Epithelial cell of proximal tubule (primary cell): ENCODE measurements at regions not wholly inside any gene's neighbourhood (a gene's known extent, or its start where the extent isn't known, plus 50 kb on each side); places are given as distances from the start of the nearest gene placed in this dataset.

Source experiments
- DNase-seq: peaks from one replicate; pipeline ENCODE4 v3.0.0-alpha.2; 2011; ENCODE audit warnings: low read depth
- H3K4me3 ChIP-seq: 2 replicates; pipeline ENCODE4 v1.5.1; 2011; ENCODE audit warnings: low read depth, mild to moderate bottlenecking, low read length
- TF ChIP-seq, protein P1 (sequence below): conservative IDR thresholded peaks from 2 replicates; pipeline ENCODE4 v1.5.1; 2012; ENCODE audit warnings: low read depth, mild to moderate bottlenecking, low read length

DNA sequence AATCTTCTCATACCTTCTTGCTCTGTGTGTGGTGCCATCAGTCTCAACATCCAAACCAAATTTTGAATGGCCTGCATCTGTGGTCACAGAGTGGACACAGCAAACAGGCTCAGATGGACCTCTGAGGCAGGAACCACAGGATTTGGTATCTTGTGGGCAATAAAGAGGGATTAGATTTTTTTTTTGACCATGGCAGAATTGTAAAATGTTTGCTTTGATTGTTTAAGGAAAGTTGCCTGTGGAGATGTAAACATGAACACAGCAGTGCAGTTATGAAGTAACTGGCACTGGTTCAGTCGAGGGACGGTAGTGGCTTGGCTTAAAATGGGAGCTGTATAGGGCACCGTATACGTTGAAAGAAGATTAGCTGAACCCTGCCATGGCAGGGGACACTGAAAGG, 464.7 kb downstream of the SH2D4B start:
- no peak overlapping the region for H3K4me3 ChIP-seq
- TF ChIP-seq, protein P1, sequence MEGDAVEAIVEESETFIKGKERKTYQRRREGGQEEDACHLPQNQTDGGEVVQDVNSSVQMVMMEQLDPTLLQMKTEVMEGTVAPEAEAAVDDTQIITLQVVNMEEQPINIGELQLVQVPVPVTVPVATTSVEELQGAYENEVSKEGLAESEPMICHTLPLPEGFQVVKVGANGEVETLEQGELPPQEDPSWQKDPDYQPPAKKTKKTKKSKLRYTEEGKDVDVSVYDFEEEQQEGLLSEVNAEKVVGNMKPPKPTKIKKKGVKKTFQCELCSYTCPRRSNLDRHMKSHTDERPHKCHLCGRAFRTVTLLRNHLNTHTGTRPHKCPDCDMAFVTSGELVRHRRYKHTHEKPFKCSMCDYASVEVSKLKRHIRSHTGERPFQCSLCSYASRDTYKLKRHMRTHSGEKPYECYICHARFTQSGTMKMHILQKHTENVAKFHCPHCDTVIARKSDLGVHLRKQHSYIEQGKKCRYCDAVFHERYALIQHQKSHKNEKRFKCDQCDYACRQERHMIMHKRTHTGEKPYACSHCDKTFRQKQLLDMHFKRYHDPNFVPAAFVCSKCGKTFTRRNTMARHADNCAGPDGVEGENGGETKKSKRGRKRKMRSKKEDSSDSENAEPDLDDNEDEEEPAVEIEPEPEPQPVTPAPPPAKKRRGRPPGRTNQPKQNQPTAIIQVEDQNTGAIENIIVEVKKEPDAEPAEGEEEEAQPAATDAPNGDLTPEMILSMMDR = no peak
- DNase-seq = no peak

DNA sequence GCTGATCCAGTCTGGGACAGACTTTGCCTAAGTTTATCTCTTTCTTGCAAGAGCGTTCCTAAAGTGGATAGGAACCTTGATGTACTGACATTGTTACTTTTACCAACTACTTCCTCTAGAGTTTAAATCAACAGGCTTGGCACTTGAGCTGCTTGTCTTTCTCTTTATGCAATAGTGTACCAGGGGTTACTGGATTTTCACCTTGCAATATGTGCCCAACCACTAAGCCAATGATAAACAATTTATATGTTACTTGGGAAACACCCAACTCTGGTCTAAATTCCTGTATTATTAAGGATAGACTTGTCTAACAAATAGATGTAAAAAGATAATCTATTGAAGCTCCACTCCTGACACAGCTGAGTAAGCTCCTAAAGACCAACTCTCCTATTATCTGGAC, 470.2 kb downstream of the SH2D4B start:
- DNase-seq = no peak
- TF ChIP-seq, protein P1 = no peak
- no peak overlapping the region for H3K4me3 ChIP-seq

DNA sequence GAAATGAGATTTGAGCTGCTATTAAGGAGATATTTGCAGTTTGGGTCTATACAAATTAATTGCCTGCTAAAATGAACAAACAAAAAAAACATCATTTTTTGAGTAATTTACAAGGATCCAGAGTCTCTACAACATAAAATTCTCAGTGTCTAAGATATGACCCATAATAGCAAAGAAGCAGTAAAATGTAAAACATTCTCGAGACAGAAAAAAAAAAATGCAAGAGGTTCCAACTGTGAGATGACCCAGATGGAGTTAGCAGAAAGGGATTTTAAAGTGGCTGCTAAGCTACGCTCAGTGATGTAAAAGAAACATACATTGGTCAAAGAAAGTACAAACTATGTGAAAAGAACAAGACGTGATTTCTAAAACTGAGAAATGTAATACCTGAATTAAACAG, 471.0 kb downstream of the SH2D4B start:
- no peak for DNase-seq

DNA sequence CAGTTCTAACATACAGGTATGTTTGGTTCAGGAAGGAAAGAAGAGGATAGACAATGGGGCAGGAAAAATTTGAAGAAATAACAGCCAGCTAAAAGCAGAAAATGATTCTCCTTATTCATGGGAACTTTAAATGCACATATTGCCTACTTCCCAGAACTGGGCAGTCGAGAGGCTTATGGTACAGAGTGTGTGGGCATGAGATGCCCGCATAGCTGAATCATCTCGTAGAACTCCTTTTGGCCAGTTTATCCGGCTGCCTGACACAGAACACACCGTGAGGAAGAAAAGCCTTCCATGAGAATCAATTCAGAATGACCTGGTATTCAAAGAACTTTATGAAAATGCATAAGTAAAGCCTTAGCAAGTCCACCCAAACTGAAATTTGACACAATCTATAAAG, 471.6 kb downstream of the SH2D4B start:
- no peak for DNase-seq
- TF ChIP-seq, protein P1 = no peak
- no peak overlapping the region for H3K4me3 ChIP-seq

More for the DNA sequence above, 471.0 kb downstream of the SH2D4B start:
- H3K4me3 ChIP-seq = no peak overlapping the region
- TF ChIP-seq, protein P1 = no peak

DNA sequence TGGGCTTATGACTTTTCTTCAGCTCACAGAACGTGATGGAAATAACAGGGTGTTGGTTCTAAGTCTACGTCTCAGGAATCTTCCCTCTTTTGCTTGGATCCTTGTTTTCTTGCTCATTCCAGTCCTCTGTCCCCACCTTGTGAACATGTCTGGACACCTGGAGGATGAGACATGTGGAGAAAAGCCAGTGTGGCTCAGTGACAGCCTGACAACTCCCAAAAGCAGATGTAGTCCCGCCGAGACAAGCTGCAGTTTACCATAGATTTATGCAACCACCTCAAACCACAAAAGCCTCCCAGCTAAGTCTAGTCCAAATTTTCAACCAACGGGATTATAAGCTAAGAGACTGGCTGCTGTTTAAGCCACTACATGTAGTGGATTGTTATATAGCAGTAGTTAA, 476.1 kb downstream of the SH2D4B start:
- TF ChIP-seq, protein P1 = no peak
- no peak for DNase-seq
- H3K4me3 ChIP-seq = no peak overlapping the region

DNA sequence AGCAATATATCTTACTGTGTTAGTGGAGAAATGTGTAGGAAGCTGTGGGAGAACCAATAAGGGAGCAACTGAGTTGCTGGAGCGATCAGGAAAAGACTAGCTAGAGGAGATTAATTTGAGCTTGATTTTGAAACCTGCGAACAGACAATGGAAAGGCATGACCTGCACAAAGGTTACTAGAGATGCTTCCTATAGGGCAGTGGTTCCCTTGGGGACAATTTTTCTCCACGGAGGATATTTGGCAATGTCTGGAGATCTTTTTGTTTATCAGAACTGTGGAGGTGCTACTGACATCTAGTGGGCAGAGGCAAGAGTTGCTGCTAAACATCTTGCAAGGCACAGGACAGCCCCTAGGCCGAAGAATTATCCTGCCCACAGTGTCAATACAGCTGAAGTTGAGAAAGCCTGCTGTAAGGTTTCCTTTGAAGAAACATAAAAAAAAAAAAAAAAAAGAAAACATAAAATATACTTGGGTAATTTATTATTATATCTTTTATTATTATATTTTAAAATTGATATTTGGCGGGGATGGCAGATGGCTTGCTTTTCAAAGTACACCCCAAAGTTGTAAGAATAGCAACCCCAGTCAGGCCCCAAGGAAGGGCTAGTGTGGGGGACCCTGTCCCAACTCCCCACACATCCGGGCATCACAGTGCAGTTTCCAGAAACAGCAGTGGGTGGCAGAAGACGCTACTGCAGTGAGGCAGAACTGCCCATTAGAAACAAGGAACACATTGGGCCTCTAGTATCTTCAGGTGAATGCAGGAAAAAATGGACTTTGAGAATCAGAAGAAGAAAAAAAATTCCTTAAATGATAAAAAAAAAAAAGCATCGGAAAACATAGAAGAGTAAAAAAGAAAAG, 481.6 kb downstream of the SH2D4B start:
- H3K4me3 ChIP-seq = no peak overlapping the region
- TF ChIP-seq, protein P1 = peak; percentile 85
- no peak for DNase-seq
